Daoy (cell line): ENCODE measurements at regions not wholly inside any gene's neighbourhood (a gene's known extent, or its start where the extent isn't known, plus 50 kb on each side); places are given as distances from the start of the nearest gene placed in this dataset.
"Not testable (repeated sequence)": the region's sequence is repeated elsewhere in the genome, so short reads cannot be mapped to it uniquely, and the experiment has no call there.

Experiments
- DNase-seq: peaks from one replicate; pipeline ENCODE4 v3.0.0-alpha.2; 2015; ENCODE audit warnings: low read depth

DNA sequence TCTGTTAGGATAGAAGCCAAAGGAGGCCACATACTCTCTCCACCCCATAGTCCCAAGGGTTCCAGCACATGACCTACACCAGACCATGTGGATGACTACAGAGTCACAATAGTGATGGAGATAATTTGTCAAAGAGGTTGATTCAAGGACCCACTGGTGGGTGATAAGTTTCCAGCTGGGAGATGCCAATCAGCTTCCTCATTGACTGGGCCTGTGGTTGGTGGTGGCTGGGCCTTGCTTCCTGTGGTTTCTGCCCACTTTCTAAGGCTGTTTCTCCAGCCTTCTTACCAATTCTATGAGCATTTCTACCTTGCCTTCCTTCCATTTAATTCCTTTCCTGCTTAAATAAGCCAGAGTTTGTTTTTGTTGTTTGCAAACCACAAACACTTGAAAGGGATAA is 95.5 kb upstream of the CPEB2 start:
- no peak for DNase-seq

DNA sequence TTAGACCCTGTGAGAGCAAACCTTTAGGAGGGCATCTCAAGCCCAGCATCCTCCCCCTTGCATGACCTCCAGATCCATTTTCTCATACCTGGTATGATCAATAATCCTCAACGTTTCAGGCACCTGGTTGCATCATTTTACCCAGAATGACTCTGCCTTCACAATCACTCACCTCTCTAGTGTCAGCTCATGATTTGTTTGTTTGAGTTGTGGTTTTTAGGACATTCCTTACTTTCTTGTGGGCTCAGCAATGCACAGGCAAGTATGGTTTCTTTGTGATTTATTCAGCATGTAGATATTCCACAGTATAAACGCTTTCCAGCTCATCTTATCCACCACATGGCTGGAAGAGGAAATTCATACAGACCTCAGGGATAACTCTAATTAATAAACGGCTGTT is 93.6 kb upstream of the CPEB2 start:
- no peak for DNase-seq

DNA sequence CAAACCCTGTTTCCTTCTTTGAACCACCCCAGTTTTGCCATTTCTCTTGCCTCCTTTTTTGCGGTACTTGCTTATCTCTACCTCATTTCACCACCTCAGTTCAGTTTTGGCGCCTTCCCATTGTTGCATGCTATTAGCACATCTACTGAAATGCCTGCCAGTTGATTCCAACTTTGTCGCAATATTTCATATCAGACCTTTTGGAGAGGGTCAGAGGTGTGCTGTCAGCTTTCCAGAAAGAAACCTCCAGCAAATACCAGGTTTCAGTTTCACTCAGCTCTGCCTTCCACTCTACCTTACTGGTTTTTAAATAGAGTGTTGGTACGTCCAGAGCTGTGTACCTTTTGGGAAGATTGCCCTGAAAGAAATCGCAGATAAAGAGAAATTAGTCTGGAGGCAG is 91.9 kb upstream of the CPEB2 start:
- no peak for DNase-seq

DNA sequence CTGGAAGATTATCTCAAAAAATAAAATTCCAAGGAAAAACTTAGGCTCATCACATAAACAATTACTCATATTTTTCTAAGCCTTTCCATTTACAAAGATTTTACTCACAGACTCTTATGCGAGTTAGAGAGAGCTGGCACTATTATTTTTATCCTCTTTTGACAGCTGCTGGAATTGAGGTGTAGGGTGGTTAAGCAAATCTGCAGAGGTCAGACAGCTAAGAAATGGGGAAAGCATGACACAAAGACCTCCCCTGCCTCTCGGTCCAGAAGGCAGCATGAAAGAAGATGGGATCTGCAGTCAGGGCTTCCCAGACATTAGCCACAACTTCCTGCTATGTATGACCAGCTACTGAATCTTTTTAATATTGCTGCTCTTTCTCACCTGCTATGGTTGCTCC is 89.9 kb upstream of the CPEB2 start:
- DNase-seq = no peak

DNA sequence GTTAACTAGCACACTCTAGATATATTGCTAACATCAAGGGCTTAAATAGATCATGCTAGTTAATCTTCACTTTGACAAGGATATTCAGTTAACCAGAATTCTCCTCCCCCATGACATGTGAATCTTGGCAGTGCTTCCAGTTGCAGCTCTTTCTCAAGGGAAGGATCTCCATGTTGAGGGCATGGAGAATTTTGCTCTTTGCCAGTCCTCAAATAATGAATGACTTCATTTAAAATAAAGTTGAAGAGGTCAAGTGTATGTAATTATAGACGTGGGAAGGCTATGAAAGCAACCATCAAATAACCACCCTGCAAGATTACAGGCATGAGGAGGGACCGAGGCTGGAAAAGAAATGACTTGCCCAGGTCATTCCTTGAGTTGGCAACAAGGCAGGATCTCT is 87.3 kb upstream of the CPEB2 start:
- no peak for DNase-seq

DNA sequence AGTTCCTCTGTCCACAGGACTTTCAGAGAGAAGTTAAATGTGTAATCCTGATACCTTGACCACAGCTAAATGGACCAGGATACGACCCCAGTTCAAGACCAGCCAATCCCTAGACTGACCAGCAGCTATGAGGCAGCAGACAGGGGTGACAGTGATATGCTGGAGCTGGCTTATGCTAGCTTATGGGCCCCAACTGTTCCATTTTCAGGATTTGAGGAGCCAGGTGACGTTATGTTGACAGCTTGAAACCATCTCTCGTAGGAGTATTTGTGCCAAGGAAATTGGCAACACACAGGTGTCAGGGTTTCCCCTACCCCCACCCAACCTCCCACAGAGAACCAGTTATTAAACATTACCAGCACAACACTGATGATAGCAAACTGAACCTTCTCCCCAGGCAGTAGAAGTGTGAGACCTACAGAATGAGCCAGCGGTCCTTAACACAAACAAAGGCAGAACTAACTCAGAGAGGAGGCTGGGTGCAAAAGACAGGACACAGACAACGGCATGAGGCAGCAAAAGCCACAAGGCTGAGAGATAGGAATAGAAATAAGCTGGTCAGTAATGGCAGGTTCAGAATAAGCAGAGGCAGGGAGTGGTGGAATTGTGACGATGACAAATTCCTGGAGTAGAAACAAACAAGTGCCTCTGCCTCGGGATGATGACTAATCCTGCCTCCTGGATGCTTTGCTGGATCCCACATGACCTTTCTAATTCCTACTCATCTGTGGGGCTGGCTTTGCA is 85.6 kb upstream of the CPEB2 start:
- peak; percentile 32 for DNase-seq

DNA sequence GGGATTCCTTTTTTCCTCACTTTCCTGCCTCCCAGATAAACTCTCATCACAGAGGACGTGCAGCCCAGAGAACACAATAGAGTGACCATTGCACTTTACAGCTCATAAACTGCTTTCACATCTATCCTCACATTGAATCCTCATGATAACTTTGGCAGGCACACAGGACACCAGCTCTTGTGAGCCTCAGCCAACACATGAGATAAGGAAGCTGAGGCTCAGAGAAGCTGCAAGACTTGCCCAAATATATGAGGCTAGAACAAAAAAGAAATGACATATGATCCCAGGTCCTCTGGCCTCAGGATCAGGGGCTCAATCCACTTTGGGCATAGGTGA is 85.0 kb upstream of the CPEB2 start:
- no peak for DNase-seq

DNA sequence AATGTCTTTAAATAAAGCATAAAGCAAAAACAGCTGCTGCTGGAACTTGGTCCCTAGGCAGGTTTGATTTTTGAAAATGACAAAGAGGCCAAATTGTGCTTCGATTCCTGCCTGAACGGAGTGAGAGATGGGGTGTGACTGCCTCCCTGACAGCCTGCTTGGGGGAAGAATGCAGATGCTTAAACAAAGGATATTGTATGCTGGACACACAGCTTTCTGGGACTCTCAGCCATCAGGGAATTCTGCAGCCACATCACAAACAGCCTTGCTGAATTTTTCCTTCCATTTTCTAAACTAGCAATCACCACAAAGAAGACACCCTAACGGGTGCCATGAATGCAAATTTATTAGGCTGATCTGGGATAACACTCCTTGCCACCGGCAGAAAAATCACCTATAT is 83.9 kb upstream of the CPEB2 start:
- no peak for DNase-seq

DNA sequence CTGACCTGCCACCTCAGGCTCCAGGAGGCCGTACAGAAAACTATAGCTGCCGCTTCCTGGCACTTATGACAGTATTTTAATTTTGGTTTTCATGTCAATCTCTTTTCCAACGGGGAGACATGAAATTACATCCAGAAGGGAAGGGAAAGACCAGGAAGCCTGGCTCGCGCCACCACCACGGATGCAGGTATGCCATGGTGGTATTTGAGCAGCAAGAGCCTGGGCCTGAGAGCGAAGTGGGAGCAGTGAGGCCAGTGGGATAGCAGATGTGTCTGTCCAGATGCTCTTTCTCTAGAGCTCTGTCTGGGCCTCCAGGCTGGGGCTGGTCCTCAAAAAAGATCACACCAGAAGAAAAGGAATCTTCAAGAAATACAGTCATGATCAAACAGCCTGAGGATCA is 82.5 kb upstream of the CPEB2 start:
- DNase-seq = no peak

DNA sequence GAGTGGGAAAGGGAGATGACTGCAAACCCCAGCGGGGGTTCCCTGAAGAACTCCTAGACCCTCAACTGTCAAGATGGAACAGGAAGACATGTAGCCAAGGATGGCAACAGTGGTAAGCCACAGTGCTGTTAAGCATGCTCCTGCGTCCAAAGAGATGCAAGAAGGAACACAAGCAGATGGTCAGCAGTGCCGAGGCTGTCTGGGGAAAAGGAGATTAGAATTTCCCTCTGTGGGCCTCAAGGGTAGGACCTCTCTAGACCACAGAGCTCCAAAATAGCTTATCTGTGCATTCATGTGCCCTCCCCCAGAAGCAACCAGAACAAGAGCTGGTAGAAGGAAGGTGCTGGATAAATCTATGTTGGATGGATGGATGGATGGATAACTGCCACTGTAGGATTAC is 82.0 kb upstream of the CPEB2 start:
- DNase-seq = no peak

DNA sequence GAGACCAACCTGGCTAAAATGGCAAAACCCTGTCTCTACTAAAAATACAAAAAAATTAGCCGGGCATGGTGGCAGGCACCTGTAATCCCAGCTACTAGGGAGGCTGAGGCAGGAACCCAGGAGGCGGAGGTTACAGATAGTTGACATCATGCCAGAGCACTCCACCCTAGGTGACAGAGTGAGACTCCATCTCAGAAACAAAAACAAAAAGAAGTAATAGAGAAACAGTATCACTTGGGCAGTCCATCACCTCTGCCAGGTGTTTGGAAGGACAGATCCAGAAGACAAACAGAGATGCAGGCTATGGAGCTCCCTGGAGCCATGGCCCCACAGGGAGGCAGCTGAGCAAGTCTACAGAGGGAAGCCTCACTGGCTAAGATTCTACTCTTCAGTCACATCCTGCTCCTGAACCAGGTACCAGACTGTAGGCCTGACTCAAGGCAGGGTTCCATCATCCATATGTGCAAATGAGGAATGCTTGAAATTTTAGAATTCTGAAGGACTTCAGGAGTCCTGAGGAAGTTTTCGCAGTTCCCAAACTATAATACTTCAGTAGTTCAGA is 81.4 kb upstream of the CPEB2 start:
- no peak for DNase-seq

DNA sequence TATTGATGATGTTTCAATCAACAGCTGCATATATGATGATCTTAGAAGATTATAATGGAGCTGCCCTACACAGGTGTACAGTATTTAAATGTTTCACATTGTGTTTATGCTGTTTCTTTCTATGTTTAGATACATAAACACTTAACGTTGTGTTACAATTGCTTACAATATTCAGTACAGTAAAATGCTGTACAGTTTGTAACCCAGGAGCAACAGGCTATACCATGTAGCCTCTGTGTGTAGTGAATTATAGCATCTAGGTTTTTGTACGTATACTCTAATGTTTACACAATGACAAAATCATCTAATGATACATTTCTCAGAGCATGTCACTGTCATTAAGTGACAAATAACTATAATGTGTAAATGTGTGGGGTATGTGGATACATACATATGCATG is 80.5 kb upstream of the CPEB2 start:
- not testable (repeated sequence) for DNase-seq

DNA sequence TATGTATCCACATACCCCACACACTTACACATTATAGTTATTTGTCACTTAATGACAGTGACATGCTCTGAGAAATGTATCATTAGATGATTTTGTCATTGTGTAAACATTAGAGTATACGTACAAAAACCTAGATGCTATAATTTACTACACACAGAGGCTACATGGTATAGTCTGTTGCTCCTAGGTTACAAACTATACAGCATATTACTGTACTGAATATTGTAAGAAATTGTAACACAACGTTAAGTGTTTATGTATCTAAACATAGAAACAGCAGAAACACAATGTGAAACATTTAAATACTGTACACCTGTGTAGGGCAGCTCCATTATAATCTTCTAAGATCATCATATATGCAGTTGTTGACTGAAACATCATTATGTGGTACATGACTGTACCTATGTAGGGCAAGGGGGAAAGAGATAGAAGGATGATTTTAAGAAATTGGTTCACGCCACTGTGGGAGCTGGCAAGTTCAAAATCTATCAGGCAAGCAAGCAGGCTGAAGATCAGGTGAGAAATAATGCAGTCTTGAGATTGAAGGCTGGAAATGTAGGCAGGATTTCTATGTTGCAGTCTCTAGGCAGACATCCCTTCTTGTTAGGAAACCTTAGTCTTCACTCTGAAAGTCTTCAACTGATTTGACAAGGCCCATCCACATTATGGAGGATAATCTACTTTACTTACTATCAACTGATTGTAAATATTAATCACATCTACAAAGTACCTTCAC is 78.0 kb upstream of the CPEB2 start:
- no peak for DNase-seq

DNA sequence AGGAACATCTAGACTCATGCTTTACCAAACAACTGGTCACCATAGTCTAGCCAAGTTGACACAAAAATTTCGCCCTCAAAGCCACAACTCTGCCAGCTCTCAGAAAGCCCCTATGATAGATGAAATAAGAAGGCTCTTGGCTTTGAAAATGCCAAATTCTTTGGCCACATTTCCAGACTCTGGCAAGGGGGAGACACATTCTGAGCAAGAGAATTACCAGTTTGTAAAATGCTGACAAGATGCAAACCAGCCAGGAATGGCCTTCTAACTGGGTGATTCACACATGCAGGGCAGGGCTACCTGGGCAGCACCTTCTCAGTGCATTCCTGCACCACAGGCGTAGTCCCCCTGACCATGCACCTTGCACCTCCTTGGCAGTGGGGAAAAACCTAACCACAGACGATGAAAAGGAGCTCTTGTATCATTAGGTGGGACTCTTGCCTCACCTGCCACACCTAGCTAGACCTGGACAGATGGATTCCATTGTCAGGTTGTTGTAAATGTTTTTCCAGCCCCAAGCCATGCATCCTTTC is 77.4 kb upstream of the CPEB2 start:
- DNase-seq = no peak

DNA sequence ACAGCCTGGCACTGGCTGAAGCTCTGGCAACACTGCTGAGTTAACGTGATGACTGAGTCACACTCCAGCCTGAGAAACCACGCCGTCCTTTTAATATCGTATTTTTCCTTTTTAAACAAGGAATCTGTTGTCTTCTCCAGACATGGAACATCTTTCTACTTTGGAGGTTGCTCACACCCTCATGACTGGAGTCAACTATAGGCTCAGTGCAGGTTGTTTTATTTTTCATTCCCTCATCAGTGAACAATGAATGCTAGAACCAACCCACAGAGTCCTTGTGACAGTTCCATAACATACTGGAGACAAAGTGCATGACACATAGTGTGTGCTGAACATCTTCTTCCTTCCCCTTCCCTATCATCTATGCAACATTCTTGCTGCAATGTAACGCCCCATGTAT is 76.8 kb upstream of the CPEB2 start:
- no peak for DNase-seq

DNA sequence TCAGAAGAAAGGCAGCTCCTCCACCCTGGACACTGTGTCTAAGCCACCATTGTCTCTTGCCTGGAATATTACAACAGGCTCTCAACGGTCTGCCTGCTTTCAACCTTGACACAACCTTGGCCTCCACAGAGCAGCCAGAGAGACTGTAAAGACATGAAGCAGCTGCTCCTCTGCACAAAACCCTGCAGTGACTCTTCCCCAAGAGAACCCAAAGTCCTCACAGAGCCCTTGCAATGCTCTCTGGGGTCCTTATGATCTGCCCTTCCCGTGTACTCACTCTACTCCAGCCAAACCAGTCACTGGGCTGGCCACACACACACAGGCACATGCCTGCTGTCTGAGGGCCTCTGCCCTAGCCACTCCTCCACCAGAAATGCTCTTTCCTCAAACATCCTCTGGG is 75.9 kb upstream of the CPEB2 start:
- no peak for DNase-seq

DNA sequence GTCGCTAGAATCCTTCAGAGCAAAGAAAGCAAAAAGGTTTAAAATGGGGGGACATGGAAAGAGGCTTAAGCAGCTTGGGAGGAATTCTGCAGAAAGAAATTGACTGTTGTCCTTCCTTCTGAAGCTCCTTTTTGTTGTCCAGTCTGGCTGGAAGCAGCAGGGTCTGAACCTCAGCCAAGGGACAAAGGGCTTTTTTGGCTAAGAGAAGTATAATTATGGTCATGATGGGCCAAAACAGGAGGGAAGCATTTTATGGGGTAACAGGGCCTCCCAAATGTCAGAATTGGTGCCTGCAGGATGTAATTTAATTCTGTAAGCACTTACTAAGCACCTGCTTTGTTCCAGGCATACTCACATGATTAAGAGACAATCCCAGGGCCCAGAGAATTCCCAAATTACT is 74.2 kb upstream of the CPEB2 start:
- no peak for DNase-seq

DNA sequence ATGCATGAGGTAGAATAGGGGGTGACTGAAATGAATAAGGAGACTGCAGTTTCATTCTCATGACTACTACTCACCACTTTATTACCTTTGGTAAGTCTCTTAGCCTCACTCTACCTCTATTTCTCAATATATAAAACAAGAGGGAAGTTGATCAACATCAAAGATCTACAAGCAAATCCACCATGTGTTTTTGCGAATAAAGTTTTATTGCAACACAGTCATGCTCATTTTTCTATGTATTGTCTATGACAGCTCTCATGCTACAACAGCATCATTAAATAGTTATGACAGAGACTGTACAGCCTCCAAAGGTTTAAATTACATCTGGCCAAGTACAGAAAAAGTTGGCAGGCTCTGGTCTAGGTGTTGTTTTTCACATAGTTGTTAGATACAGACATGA is 72.6 kb upstream of the CPEB2 start:
- DNase-seq = no peak

DNA sequence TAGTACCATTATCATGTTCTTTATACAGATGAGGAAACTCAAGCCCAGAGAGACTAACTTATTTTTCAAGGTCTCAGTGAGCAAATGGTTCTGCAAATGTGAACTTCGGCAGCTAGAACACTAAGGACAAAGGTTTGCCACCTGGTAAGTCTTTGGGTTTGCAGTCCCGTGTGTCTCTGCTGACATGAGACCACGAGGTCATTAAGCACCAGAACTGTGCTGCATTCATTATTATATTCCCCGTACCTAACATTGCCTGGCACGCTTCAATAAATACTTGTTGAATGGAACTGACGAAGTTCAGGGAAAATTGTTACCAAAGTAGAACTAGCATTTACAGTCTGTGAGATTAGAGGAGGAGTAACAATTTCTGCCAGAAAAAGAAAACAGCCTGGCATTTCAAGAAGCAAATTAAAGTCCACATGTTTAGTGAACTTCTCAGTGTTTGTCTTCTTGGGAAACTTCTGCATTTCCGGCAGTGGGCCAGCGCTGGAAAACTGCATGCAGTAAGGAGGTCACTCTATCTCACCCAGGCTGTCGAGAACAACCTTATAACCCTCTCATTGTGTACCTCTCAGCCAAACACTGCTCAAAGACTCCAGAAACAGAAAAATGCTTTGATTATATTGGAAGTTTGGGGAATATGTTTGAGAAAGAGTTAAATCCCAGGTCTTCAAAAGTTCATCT is 67.4 kb upstream of the CPEB2 start:
- no peak for DNase-seq

DNA sequence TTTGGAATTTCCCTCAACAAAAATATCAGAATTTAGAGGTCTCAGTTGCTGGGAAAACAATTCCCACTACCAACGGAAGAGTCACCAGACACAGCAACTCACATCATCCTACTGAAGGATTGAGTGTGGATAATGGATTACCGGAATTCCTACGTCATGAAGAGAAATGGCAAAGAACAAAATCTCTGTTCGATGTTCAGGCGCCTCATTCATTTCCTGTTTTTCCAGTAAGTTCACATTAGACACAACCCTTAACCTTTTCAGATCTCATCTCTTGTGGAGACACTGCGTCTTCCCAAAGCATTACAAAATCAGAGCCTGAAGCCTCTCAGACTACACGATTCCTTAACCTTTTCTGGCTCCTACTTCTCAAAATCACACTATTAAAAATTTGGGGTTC is 58.5 kb upstream of the CPEB2 start:
- DNase-seq = no peak

DNA sequence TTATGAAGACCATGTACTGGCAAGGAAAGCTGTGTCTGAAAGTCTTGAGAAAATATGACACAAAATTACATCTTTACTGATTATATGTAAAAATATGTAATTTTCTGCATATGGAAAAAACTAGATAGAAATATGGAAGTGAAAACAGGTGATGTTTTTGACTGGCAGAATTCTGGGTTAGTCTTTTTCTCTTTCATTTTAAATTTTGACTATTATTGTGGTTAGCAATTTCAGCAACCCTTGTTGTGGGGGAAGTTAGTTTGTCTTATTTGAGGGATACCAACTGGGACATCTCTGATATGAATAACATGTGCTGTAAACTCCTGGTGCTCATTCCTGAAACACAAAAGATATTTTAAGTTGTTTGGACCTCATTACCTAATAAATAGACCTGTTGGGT is 49.9 kb upstream of the CPEB2 start:
- no peak for DNase-seq
